ENCODE measurements at regions not wholly inside any gene's neighbourhood (a gene's known extent, or its start where the extent isn't known, plus 50 kb on each side); places are given as distances from the start of the nearest gene placed in this dataset.

GRCh38 chr14:26773906-26774593 is 176.2 kb upstream of the NOVA1 start:
- DNase-seq = no peak

DNA sequence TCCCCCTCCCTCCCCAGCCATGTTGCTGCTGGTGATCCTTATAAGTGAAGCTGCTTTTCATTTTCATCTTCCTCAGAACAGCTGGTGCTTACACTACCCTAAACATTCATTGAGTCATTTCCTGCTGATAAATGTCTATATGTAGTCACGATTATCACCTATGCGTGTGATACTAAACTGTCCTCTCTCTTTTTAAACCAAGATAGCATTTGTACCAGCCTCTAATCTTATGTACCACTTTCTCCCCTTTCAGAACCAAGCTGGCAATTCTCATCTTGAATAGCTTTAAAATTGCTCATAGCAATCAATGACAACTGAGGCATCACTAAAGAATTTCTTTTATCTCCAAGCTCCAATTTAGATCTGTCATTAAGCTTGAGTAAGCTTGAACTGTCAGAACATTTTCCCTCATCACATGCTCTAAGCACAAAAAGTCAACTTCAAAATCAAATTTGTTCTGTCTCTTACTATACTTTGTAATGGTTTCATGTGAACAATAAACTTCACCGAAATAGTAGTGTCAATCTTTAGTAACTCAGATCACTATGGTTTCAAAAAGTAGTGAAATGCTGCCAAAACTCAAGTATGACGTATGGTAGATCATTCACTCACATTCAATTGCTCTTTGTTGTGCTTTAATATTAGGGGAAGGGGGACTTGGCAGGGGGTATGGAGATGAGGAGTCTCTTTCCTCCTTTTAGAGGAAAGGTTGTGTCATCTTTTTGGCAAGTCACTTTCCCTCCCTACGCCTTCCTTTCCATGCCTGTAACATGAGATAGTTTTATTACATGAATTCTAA is 178.1 kb upstream of the NOVA1 start:
- DNase-seq = no peak

GRCh38 chr14:26791117-26791806 is 193.4 kb upstream of the NOVA1 start:
- DNase-seq = no peak

DNA sequence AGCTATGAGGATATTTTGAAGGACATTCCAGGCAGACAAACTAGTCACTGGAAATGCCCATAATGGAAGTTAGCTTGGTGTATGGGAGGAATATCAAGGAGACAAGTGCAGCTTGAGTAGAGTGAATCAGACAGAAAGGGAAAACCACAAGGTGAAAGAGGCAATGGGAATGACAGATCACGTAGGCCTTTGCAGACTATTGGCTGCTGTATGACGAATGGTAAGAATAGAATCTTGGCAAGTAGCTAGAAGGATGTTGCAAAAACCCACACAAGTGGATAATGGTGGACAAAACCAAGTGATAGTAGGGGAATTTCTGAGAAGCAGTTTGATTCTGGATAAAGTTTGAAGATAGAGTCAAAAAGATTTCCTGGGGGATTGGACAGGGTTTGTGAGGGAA is 196.9 kb upstream of the NOVA1 start:
- DNase-seq = no peak

DNA sequence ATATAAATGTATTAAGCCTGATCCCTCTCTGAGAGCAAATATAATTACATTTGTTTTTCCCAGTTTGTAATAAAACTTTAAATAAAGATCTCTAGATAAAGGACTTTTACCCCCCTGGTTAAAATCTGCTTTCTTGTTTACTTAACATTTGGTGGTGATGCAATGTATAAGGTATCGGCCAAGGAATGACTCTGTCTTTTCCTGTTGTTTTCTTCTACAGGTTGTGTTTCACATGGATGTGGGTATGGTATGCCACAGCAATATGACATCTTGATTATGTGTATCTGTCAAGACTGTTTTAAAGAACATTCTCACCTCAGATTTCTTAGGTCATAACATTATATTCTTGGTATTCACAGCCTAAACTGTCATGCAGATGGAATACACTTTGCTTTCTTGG is 210.6 kb upstream of the NOVA1 start:
- no peak for DNase-seq

DNA sequence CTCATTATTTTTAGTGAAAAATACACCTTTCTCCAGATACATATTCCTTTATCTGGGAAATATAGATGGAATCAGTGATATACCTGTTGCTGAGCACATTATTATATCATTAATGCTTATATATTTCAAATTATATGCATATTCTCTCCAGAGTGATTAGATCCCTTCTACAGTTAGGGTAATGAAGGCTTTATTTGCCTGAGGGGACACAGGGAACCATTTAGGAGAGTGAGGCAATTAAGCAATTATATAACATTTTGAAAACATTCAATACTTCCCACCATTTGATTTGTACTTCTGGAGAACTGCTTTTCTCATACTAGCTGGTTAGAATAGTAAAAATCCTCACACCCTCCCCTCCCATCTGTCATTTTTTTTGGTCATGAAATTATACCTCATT is 212.8 kb upstream of the NOVA1 start:
- DNase-seq = no peak

GRCh38 chr14:26811756-26812305 is 214.0 kb upstream of the NOVA1 start:
- DNase-seq = no peak

GRCh38 chr14:26820138-26820537 is 222.3 kb upstream of the NOVA1 start:
- DNase-seq = peak; percentile 77

DNA sequence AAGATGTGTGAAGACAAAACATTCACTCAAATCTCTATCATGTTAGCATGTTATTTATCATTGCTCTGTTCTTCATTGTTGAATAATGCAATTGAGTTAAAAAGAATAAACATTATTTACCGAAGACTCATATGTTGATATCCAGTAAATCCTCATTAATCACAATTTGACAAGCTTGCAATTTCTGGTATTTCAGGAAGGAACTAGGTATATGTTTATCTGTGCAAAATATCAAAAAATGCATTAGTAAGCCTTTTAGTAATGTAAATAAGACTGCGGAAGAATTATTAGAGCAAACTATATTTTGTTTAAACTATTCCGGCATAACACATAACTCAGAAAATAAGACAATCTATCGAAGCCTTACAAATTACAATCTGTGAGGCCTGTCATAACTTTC is 222.7 kb upstream of the NOVA1 start:
- no peak for DNase-seq

DNA sequence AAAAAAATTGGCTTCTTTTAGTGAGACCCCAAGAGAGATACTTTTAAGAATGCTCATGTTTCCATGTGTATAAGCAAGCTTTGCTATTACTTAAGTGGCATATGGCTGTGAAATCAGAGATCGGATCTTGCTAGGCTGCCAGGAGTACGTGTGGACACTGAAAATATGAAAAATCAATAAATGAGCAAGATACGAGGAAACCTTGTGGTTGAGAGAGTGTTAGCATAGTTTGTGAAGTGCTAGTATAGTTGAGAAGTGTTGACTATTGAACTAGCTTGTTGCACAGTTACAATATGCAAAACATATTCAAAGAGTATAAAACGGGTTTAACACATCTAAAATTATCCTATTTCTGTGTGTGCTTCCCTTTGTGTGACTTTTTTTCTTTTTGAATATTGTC is 230.9 kb upstream of the NOVA1 start:
- DNase-seq = no peak

DNA sequence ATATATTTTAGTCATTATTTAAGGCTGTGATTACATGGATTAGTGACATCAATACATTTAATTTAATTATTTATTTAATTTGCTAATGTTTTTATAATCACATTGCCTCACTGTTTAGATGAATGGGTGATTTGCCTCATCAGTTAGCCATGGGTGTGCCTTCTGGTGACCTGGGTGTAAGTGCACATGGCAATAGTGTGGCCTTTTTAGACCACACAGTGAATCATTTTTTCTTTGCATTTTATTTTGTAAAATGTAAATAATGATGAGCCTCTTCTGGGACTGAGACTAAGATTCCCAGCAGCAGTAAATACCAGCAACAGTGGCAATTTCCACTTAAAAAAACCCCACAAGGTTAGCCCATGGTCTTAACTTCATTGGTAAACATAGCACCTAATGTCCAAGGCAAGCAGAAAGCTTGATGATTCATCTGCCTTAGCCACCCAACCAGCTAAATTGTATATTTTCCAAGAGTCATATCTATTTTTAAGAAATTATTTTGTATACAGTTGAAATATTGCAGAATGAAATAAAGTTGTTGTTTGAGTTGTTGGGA is 235.9 kb upstream of the NOVA1 start:
- no peak for DNase-seq

DNA sequence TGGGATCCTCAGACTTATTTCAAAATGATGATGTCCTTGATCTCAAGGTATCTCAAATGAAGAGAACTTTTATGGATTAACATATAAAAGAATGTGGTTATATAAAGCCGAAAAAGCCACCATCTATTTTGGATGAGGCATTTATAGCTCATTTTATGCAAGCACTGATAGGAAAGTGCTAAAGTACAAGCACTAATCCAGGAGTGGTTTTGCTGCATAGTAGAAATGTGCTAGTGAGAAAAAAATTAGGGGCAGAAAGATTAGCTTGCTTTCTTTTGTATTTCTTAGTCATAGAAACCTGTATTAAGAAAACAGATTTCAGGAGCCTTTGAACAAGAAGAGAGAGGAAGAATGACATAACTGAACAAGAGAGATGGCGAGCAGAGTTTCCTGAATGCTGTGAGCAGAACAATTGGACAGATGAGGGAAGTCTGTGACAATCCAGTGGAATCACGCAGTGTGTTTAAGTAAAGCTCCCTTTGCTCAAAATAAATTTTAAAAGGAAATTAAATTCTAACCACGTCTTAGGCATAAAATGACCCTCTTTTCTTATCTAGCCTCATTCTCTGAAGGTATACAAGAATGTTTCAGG is 238.2 kb upstream of the NOVA1 start:
- DNase-seq = no peak

- no peak for DNase-seq
Measured at GRCh38 chr14:26839481-26839880, 241.6 kb upstream of the NOVA1 start.

DNA sequence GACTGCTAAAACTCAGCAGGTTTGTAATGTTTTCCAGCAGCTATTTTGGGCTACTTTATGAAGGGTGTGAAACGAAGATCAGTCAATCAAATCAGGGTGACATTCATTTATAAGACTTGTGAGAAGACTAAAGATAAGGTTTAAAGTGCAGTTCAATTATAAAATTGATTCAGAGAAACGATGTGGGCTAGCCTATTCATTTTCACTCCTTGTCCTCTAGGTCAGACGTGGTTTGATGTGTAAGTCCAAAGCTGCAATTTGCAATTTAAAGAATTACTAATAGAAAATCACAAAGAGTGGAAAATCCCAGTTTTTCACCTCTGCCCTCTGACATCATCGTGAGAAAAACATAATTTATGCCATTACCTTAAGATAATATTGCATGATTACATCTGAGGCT is 243.5 kb upstream of the NOVA1 start:
- no peak for DNase-seq

DNA sequence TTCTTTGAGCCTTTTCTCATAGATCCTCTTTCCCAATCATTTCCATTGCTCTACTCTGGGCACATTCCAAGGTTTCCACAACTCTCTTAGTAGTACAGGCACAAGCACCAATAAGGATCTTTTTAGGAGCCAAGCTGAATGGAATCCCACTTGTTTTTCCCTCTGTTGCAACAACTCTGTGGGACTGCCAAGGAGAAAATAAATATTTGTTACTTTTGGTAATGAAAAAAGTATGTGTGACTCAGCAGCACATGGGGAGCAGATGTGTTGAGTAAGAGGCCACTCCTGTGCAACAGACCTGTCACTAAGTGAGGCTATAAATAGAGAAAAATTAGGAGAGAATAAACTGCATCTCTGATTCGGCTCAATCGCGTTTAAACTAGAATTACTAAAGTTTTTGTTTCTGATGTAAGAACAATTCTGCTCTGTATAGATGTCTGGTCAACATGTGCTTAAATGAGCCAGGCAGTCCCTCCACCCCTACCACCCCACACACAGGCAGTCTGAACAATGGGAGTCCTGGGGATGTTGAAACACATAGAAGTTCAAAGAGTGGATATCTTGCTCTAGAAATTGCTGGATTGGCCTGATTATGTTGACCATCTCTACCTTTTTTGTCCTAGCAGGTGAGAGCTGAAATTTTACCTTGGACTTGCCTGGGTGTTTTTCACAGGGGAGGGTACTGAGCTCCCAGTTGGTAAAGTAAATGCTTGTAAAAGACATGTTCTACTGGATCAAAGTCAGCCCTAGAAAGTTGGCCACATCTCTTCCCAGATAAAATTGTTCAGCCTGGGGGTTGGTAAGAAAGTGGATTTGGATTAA is 244.3 kb upstream of the NOVA1 start:
- peak; percentile 39 for DNase-seq

GRCh38 chr14:26845151-26845818 is 247.5 kb upstream of the NOVA1 start:
- DNase-seq = no peak

DNA sequence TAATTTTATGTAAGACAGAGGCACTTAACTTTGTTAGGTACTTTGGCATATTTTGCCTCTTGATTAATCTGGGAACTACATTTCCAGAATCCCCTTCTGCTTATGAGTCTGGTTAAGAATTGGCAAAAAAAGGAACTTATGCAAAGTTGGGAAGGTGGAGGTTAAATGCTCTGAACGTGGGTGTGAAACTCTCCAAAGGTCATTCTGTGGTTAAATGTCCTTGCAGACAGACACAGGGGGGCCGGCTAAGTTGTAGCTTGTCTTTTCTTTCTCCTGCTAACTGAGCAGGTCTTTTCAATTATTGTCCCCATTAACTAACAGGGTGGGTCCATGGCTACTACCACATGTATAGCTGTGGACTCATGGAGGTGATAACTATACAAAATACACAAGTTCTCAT is 248.6 kb upstream of the NOVA1 start:
- no peak for DNase-seq

DNA sequence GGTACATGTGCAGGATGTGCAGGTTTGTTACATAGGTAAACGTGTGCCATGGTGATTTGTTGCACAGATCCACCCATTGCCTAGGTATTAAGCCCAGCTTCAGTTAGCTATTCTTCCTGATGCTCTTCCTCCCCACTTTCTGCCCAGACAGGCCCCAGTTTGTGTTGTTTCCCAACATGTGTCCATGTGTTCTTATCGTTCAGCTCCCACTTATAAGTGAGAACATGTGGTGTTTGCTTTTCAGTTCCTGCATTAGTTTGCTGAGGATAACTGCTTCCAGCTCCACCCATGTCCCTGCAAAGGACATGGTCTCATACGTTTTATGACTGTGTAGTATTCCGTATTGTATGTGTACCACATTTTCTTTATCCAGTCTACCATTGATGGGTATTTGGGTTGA is 251.7 kb upstream of the NOVA1 start:
- no peak for DNase-seq

GRCh38 chr14:26851793-26852192 is 254.0 kb upstream of the NOVA1 start:
- DNase-seq = no peak

GRCh38 chr14:26855077-26855753 is 257.4 kb upstream of the NOVA1 start:
- DNase-seq = no peak

All from DMS79 (cell line).